A673 (cell line): ENCODE measurements at regions not wholly inside any gene's neighbourhood (a gene's known extent, or its start where the extent isn't known, plus 50 kb on each side); places are given as distances from the start of the nearest gene placed in this dataset.

Experiments used
- BruUV-seq: library from RNA; stranded (reverse); fragments of 400-500 nt; replicated peaks from 2 replicates; lab custom pipeline; 2021; lab: Mats Ljungman, UMichigan
- CTCF ChIA-PET: fragments of 300-600 bp; sonication (Branson Sonifier 250); formaldehyde crosslinking; loops from one replicate; lab custom pipeline; 2022; ENCODE audit warnings: antibody characterized with exemption; lab: Charles Lee
- POLR2A ChIA-PET: fragments of 300-600 bp; sonication (Branson Sonifier 250); formaldehyde crosslinking; loops from one replicate; lab custom pipeline; 2022; ENCODE audit warnings: antibody characterized with exemption; ENCODE audit not compliant: low non-redundant PET; lab: Charles Lee
- DNase-seq: peaks from one replicate; pipeline ENCODE4 v3.0.0-alpha.2; 2015; ENCODE audit warnings: low spot score
- H3K27ac ChIP-seq: fragments of 200-600 bp; sonication (generic); 2 replicates; pipeline ENCODE4 v1.5.1; 2016; ENCODE audit warnings: mixed run types, low read depth, mild to moderate bottlenecking, mixed read lengths, antibody characterized with exemption, low read length; ENCODE audit not compliant: poor library complexity, severe bottlenecking
- H3K27me3 ChIP-seq: fragments of 200-600 bp; sonication (generic); replicated peaks from 2 replicates; pipeline ENCODE4 v1.6.1; 2017; ENCODE audit warnings: mixed run types, low read depth, mild to moderate bottlenecking, mixed read lengths, antibody characterized with exemption, low read length; ENCODE audit not compliant: insufficient read depth, poor library complexity
- H3K36me3 ChIP-seq: fragments of 200-600 bp; sonication (generic); 2 replicates; pipeline ENCODE4 v1.6.1; 2016; ENCODE audit warnings: mixed run types, mild to moderate bottlenecking, mixed read lengths, antibody characterized with exemption, low read length; ENCODE audit not compliant: insufficient read depth, poor library complexity, severe bottlenecking
- H3K4me1 ChIP-seq: fragments of 200-600 bp; sonication (generic); 2 replicates; pipeline ENCODE4 v1.6.1; 2017; ENCODE audit warnings: mixed run types, mild to moderate bottlenecking, mixed read lengths, antibody characterized with exemption, low read length; ENCODE audit not compliant: insufficient read depth, poor library complexity, severe bottlenecking
- H3K4me3 ChIP-seq: fragments of 200-600 bp; sonication (generic); 2 replicates; pipeline ENCODE4 v1.5.1; 2016; ENCODE audit warnings: low read depth, mixed run types, mild to moderate bottlenecking, mixed read lengths, low read length; ENCODE audit not compliant: poor library complexity, severe bottlenecking
- H3K9me3 ChIP-seq: fragments of 200-600 bp; sonication (generic); 2 replicates; pipeline ENCODE4 v1.6.1; 2016; ENCODE audit warnings: mixed run types, low read depth, mild to moderate bottlenecking, mixed read lengths, antibody characterized with exemption, low read length; ENCODE audit not compliant: poor library complexity, severe bottlenecking
- EZH2 ChIP-seq: fragments of 200-600 bp; sonication (generic); IDR thresholded peaks from 2 replicates; pipeline ENCODE4 v1.6.1; 2017; ENCODE audit warnings: borderline replicate concordance, low read depth, mild to moderate bottlenecking, mixed read lengths, antibody characterized with exemption, low read length; ENCODE audit not compliant: poor library complexity, severe bottlenecking
- intact Hi-C: fragments of 100-400 bp; cut with micrococcal nuclease; formaldehyde crosslinking; loops from one replicate; pipeline ENCODE4 v1.10.0; 2022; ENCODE audit not compliant: unreplicated experiment
- TF ChIP-seq, protein P1 (sequence below): fragments of 300-800, 200-600 bp; sonication (generic); conservative IDR thresholded peaks from 2 replicates; pipeline ENCODE4 v1.5.1; 2017; ENCODE audit warnings: low read depth, mild to moderate bottlenecking, antibody characterized with exemption, low read length, moderate library complexity, mixed read lengths

GRCh38 chr6:167755461-167755860 lies 71.2 kb upstream of the AFDN start:
- Histone ChIP-seq H3K27me3 (no peaks in the 10 kb centered on the region), H3K9me3 (no peaks in the 10 kb centered on the region), H3K4me1 (no peaks in the 10 kb centered on the region), H3K36me3 (no peaks in the 10 kb centered on the region), H3K4me3 (no peak overlapping the region), H3K27ac (no peak overlapping the region)
- DNase-seq = no peak
- POLR2A ChIA-PET = no interaction called here
- CTCF ChIA-PET = no interaction called here
- intact Hi-C loops = no loop called here
- TF ChIP-seq, protein P1, sequence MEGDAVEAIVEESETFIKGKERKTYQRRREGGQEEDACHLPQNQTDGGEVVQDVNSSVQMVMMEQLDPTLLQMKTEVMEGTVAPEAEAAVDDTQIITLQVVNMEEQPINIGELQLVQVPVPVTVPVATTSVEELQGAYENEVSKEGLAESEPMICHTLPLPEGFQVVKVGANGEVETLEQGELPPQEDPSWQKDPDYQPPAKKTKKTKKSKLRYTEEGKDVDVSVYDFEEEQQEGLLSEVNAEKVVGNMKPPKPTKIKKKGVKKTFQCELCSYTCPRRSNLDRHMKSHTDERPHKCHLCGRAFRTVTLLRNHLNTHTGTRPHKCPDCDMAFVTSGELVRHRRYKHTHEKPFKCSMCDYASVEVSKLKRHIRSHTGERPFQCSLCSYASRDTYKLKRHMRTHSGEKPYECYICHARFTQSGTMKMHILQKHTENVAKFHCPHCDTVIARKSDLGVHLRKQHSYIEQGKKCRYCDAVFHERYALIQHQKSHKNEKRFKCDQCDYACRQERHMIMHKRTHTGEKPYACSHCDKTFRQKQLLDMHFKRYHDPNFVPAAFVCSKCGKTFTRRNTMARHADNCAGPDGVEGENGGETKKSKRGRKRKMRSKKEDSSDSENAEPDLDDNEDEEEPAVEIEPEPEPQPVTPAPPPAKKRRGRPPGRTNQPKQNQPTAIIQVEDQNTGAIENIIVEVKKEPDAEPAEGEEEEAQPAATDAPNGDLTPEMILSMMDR = no peak
- TF ChIP-seq EZH2 = no peak
- no TSS peak for BruUV-seq

- ChIA-PET POLR2A (interaction anchor here (0.6 kb wide), 1 partner anchor 16 kb away, joined by 3 read pairs; no protein-coding TSS in a partner anchor), CTCF (no interaction called here)
- Histone ChIP-seq H3K9me3 (no peaks in the 10 kb centered on the region), H3K36me3 (no peaks in the 10 kb centered on the region), H3K27ac (no peak overlapping the region), H3K27me3 (no peaks in the 10 kb centered on the region), H3K4me3 (no peak overlapping the region), H3K4me1 (no peaks in the 10 kb centered on the region)
- no TSS peak for BruUV-seq
- intact Hi-C loops = no loop called here
- DNase-seq = no peak
- TF ChIP-seq, protein P1 = no peak
- no peak for TF ChIP-seq EZH2
These were observed 70.1 kb upstream of the AFDN start for GRCh38 chr6:167756597-167756996.

- no peak for DNase-seq
- Histone ChIP-seq H3K27ac (no peak overlapping the region), H3K9me3 (no peaks in the 10 kb centered on the region), H3K4me3 (no peak overlapping the region), H3K27me3 (no peaks in the 10 kb centered on the region), H3K4me1 (no peaks in the 10 kb centered on the region), H3K36me3 (no peaks in the 10 kb centered on the region)
- ChIA-PET POLR2A (interaction anchor here (0.6 kb wide), 1 partner anchor 16 kb away, joined by 3 read pairs; no protein-coding TSS in a partner anchor), CTCF (no interaction called here)
- TF ChIP-seq, protein P1 = no peak
- no peak for TF ChIP-seq EZH2
- intact Hi-C loops = no loop called here
- BruUV-seq = no TSS peak
These were observed 69.5 kb upstream of the AFDN start for GRCh38 chr6:167757249-167757648.
